ENCODE measurements at regions not wholly inside any gene's neighbourhood (a gene's known extent, or its start where the extent isn't known, plus 50 kb on each side); places are given as distances from the start of the nearest gene placed in this dataset.

DNA sequence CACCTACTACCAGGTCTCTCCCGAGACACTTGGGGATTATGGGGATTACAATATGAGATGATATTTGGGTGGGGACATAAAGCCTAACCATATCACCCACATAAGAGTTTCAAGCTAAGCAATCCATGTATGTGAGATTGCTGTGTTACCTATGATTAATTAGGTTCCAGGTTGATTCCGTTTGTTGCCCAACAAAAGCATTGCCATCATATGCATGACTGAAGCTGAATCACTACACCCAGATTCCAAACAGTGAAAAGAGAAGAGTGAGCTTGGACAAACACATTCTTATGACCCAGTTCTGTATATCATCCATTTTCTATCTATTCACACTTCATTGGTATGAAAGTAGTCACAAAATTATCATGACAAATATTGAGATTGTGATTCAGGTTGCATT is 952.5 kb upstream of the MAN1A1 start:
- CTCF ChIA-PET: no interaction called here
- POLR2A ChIA-PET (ENCODE audit: low non-redundant PET): no interaction called here
- TF ChIP-seq, protein P1, sequence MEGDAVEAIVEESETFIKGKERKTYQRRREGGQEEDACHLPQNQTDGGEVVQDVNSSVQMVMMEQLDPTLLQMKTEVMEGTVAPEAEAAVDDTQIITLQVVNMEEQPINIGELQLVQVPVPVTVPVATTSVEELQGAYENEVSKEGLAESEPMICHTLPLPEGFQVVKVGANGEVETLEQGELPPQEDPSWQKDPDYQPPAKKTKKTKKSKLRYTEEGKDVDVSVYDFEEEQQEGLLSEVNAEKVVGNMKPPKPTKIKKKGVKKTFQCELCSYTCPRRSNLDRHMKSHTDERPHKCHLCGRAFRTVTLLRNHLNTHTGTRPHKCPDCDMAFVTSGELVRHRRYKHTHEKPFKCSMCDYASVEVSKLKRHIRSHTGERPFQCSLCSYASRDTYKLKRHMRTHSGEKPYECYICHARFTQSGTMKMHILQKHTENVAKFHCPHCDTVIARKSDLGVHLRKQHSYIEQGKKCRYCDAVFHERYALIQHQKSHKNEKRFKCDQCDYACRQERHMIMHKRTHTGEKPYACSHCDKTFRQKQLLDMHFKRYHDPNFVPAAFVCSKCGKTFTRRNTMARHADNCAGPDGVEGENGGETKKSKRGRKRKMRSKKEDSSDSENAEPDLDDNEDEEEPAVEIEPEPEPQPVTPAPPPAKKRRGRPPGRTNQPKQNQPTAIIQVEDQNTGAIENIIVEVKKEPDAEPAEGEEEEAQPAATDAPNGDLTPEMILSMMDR (conservative IDR thresholded peaks at IDR 0.05; ENCODE audit: low read depth): no peak
- H3K27ac ChIP-seq: no peak overlapping the region
- DNase-seq (ENCODE audit: low spot score): no peak

DNA sequence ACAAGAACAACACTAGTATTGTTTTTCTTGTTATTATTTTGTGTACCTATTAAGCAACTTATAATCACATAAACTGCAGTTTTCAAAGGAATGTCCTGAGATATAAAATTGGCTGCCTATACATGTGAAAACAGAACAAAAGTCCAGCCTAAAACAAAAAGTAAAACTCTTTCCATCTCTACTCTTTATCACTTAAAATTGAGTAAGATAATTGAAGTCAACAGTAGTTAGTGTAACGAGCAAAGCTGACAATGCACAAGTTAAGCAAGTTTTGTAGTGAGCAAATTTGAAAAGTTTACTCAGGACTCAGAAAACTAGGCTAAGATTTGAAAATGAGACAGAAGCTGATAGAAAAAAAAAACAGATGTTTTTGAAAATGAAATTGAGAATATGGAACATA is 941.4 kb upstream of the MAN1A1 start:
- no peak overlapping the region for H3K27ac ChIP-seq
- POLR2A ChIA-PET (ENCODE audit: low non-redundant PET): no interaction called here
- TF ChIP-seq, protein P1 (conservative IDR thresholded peaks at IDR 0.05; ENCODE audit: low read depth): no peak
- CTCF ChIA-PET: no interaction called here
- no peak for DNase-seq (ENCODE audit: low spot score)

DNA sequence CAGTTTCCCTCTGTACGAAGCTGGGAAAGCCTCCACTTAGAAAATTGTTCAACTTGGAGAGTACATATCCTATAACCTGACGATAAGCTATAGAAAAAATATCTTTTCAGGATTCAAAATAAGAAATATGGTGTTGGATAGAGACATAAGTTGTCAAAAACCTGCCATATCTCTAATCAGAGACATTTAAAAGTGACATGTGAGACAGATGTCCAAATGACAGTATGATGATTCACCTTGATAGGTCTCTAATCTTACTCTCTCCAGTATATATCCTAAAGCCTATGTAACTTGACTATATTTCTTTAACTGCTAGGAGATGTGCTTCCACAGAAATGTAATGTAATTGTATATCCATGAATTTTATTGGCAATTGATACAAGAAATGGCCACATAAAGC is 932.4 kb upstream of the MAN1A1 start:
- DNase-seq (ENCODE audit: low spot score): no peak
- ChIA-PET POLR2A (ENCODE audit: low non-redundant PET) (no interaction called here), CTCF (no interaction called here)
- no peak overlapping the region for H3K27ac ChIP-seq
- TF ChIP-seq, protein P1 (conservative IDR thresholded peaks at IDR 0.05; ENCODE audit: low read depth): no peak

DNA sequence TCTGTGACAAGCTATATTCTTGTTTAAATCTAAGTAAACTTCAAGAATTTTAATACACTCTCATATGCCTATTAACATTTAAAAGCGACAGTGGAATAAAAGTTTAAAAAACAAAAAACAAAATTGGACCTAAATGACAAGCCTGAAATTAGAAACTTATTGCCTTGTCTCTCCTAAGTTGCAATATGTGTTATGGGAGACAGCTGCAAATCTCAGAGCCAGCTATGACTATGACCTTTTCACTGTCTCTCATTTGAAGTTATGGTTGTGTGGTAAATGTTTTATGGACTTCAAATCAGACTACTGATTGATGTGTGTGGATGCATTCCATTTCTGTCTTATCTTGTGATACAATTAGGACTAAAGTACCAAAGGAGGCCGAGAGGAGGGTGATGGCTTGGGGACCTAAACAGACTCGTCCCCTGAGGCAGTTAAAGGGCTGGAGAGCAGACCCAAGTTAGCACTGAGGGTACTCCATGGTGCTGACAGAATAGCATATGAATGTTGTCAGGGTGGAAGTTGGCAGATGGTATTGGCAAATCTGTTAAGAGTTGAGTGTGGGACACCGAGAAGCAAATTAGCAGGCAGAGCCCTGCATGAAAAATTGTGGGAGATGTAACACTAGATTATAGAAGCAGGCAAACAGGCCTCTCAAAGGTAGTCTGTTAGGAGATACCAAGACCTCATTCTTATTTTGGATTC is 930.1 kb upstream of the MAN1A1 start:
- ChIA-PET POLR2A (ENCODE audit: low non-redundant PET) (no interaction called here), CTCF (no interaction called here)
- DNase-seq (ENCODE audit: low spot score): no peak
- no peak overlapping the region for H3K27ac ChIP-seq
- TF ChIP-seq, protein P1 (conservative IDR thresholded peaks at IDR 0.05; ENCODE audit: low read depth): no peak

DNA sequence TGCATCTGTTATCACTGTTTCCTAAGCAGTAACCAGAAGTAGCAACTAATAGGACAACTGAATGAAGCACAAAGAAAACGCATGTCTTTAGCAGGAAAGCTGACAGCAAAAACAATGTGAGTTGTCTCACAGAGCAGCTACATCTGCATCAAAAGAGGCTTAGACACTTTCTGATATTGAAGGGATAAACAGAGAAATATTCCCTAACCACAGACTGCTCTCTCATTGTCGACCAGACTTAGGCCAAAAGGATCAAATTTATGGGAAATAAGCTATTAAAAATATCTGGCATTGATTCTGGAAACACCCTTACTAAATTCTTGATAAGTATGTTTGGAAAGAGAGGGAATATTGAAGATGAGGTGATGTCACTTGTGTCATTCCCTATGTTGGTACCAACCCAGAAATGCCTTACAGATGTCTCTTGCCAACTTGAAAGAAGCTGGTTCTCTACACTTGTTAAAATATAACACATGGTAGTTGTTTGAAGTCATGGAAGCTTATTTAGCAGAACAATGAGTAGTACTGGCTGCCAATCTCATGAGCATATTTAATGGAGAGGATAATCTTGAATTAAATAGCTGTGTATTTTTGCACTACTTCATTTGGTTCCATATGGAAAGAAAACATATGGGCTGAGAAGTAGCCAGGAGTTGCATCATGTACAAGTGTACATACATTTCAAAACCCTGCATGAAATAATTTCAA is 929.3 kb upstream of the MAN1A1 start:
- no peak overlapping the region for H3K27ac ChIP-seq
- ChIA-PET CTCF (interaction anchor here (0.5 kb wide), 1 partner anchor 101 kb away, joined by 4 read pairs; no protein-coding TSS in a partner anchor), POLR2A (ENCODE audit: low non-redundant PET) (no interaction called here)
- DNase-seq (ENCODE audit: low spot score): no peak
- TF ChIP-seq, protein P1 (conservative IDR thresholded peaks at IDR 0.05; ENCODE audit: low read depth): no peak

DNA sequence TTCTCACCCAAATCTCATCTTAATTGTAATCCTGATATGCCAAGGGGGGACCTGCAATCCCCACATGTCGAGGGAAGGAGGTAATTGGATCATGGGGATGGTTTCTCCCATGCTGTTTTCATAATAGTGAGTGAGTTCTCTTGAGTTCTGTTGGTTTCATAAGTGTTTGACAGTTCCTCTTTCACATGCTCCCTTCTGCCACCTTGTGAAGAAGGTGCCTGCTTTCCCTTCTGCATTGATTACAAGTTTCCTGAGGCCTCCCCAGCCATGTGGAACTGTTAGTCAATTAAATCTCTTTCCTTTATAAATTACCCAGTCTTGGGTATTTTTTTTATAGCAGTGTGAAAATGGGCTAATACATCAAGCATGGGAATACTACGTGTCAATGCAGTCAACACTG is 925.0 kb upstream of the MAN1A1 start:
- ChIA-PET CTCF (no interaction called here), POLR2A (ENCODE audit: low non-redundant PET) (no interaction called here)
- H3K27ac ChIP-seq: no peak overlapping the region
- TF ChIP-seq, protein P1 (conservative IDR thresholded peaks at IDR 0.05; ENCODE audit: low read depth): no peak
- no peak for DNase-seq (ENCODE audit: low spot score)
